ENCODE measurements at regions not wholly inside any gene's neighbourhood (a gene's known extent, or its start where the extent isn't known, plus 50 kb on each side); places are given as distances from the start of the nearest gene placed in this dataset.
A peak's percentile ranks its signal among the peaks of the same experiment; 100 is the strongest.

DNA sequence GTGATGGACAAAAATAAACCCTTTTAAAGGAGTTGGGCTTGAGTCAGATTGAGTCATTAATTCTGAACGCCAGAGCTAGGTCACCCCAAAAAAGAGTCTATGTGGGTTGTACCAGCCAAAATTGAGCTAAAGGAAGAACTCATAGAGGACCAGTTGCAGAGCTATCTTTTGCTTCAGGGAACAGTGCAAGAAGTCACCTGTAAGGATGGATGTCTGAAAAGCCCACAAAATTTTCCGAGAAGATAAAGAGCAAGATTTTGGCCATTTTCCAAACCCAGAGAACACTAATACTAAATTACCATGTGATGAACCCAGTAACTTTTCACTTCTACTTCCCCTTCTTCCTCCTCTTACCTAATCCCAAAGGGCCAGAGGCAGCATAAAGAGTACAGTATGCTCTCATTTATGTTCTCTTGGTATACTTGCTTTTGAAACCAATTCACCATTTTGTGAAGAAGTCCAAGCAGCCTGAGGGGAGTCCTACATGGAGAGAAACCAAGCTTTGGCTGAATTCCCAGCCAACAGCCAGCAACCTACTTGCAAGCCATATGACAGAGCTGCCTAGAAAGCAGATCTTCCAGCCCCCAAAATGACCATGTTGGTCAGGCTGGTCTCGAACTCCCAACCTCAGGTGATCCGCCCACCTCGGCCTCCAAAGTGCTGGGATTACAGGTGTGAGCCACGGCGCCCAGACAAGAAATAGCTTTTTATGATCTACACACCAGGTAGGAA is 551.7 kb downstream of the SATB2 start:
- TF ChIP-seq CTCF (IDR thresholded peaks at IDR 0.05; ENCODE audit: low read depth, low read length), result no peak
- no peak for DNase-seq (ENCODE audit: extremely low read depth, low read depth)

DNA sequence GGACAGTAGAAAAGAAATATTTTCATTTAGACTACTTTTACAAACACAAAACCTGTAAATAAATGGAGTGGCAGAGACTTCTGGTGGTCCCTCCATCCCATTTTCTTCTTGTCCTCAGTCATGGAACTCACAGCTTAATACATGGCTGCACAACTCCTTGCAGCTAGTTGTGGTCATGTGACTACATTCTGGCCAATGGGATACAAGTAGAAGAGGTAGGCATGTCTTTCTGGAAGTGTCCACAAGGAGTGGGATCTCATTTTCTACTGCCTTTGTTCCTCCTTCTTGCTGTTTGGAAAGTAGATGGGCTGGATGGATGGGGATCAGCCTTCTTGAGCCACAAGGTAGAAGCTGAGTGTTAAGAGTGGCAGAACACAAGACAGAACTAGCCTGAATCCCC is 555.8 kb downstream of the SATB2 start:
- TF ChIP-seq CTCF (IDR thresholded peaks at IDR 0.05; ENCODE audit: low read depth, low read length), result no peak
- DNase-seq (ENCODE audit: extremely low read depth, low read depth), result no peak

GRCh38 chr2:198900141-198900540 is 557.6 kb downstream of the SATB2 start:
- no peak for TF ChIP-seq CTCF (IDR thresholded peaks at IDR 0.05; ENCODE audit: low read depth, low read length)
- DNase-seq (ENCODE audit: extremely low read depth, low read depth), result no peak

DNA sequence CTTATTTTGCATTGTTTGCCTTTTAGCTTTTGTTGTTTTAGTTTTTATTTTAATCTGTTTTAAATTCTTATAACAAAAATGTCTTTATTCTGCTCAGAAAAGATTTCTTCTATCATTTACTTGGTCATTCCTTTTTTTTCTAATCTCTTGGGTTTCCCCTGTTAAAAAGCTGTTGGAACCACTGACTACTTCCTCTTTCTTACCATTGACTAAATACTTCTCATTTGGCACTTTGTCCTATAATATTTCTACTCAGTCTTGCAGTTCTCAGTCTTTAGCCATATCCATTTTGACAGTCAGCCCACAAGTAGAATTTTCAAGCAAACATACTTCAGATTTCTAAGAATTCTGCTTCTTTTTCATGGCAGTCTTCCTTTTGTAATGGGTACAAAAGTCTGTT is 567.2 kb downstream of the SATB2 start:
- DNase-seq (ENCODE audit: extremely low read depth, low read depth), result no peak
- TF ChIP-seq CTCF (IDR thresholded peaks at IDR 0.05; ENCODE audit: low read depth, low read length), result no peak

GRCh38 chr2:198883604-198884003 is 574.1 kb downstream of the SATB2 start:
- TF ChIP-seq CTCF (IDR thresholded peaks at IDR 0.05; ENCODE audit: low read depth, low read length), result no peak
- peak; percentile 29 for DNase-seq (ENCODE audit: extremely low read depth, low read depth)

DNA sequence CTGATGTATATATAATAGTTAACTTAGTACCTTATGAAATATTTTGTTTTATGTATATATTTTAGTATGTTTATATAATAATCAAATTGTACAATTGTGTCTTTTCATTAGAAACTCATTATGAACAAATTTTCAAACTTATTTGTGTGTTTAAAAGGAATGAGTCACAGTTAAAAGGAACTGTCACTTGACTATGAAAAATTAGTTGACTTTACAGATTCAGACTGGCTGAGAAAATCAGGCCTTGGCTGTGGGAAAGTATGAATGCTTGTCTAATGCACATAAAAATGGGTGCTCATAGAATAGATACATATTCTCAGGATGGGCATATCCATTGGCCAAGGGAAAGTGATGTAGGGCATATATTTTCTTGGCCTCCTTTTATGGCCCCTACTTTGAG is 576.8 kb downstream of the SATB2 start:
- no peak for DNase-seq (ENCODE audit: extremely low read depth, low read depth)
- no peak for TF ChIP-seq CTCF (IDR thresholded peaks at IDR 0.05; ENCODE audit: low read depth, low read length)

DNA sequence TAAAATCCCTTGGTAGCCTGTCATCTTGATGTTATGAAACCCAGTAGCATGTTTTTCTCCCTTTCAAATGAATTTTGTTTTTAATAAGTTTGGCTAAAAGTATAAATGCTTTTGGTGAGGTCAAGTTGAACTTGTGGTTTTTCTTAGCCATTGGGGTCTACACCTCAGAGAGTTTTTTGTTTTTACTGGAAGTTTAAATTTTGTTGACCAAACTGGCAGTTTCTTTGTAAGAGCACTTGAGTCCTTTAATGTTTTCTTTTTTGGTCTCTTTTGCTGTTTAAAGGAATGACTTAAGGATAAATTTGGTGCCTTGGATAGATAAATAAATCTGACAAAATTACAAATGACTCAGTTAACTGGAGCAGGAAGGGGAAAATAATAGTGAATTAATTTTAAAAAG is 577.3 kb downstream of the SATB2 start:
- no peak for TF ChIP-seq CTCF (IDR thresholded peaks at IDR 0.05; ENCODE audit: low read depth, low read length)
- DNase-seq (ENCODE audit: extremely low read depth, low read depth), result no peak
